Brain pericyte (primary cell): ENCODE measurements at regions not wholly inside any gene's neighbourhood (a gene's known extent, or its start where the extent isn't known, plus 50 kb on each side); places are given as distances from the start of the nearest gene placed in this dataset.
"Not testable (repeated sequence)": the region's sequence is repeated elsewhere in the genome, so short reads cannot be mapped to it uniquely, and the experiment has no call there.

ENCODE experiments used
- DNase-seq: peaks from one replicate; pipeline ENCODE4 v3.0.0-alpha.2; 2012; ENCODE audit warnings: low read depth, low spot score

DNA sequence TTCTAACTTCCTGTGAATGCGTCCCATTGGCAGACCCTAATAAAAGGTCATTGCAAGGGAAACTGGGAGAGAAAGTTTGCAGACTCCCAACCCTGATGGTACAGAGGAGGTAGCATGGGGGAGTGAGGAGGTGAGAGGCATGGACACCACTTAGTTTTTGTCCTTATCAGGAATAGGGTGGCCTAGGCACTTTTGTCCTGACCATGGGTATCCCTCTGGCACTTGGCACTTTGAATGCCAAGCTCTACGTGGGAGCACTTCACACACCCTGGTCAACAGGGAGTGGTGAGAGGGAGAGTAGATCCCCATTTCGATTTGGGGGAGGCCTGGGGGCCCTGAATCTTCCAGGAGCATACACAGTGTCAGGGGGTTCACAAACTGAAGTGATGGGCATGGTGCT lies 75.6 kb upstream of the SH3PXD2B start:
- no peak for DNase-seq

GRCh38 chr5:172528440-172528839 lies 74.1 kb upstream of the SH3PXD2B start:
- no peak for DNase-seq

- DNase-seq = no peak
These were observed 73.2 kb upstream of the SH3PXD2B start for GRCh38 chr5:172527559-172527958.

DNA sequence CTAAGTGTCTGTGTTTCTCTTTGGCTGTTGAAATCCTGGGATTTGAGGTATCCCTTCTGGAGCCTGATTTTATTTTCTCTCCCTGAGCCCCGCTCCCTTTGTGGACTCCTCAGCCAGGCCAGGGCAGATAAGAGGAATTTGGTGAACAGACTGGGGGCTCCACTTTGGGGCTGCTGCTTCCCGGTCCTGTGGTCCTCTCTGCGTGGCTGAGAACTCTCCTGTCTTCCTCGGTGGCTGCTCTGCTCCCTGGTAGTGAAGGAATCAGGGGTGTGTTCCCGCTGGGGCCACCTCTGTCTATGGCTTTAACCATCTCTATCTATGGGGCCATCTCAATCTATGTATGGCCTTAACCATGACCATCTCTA lies 71.7 kb upstream of the SH3PXD2B start:
- no peak for DNase-seq

- DNase-seq = no peak
These were observed 71.1 kb upstream of the SH3PXD2B start for GRCh38 chr5:172525307-172525995.

GRCh38 chr5:172524573-172525021 lies 70.3 kb upstream of the SH3PXD2B start:
- DNase-seq = no peak

DNA sequence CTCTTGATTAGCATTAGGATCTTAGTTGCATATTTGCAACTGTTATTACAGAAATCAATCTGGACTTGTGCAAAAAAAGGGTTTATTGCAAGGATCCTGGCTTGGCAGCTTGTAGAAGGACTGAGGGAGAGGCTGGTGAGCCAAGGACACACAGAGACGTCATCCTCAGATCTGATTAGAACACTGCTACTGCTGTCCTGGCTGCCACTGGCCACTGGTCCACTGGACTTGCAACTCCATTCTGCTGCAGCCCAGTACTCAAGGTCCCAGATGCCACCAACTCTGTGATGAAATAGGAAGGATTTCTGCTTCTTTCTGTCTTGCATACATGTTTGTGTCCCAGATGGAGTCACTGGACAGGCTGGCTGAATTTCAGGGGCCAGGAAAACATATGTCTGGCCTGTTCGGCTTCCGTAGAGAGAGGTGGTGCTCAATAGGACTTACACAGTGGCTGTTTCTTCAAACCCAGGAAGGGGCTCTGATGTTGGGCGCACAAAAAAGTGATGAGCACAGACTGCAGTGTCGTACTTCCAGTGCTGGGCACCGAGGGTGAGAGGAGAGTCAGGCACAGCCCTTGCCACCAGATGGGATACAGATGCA lies 68.9 kb upstream of the SH3PXD2B start:
- DNase-seq = no peak

DNA sequence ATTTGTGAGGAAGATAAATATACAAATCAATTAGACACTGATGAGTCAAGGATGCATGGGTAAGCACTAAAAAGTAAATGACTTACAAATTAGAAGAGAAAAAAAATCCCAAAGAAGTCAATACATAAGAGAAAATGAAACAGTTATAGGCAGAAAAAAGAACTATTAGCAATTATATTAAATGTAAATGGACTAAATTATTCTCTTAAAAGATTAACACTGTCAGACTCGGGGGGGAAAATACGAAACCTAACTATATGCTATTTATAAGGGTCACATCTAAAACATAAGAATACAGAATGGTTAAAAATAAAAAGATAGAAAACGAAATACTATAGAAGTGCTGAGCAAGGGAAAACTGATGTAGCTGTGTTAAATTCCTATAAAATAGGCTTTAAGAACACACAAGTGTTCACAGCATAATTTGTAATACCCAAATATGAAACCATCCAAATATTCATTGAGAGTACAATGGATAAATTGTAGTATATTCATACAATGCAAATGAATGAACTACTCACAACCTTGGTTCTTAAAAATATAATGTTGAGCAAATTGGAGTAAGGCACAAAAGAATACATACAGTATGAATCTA lies 67.1 kb upstream of the SH3PXD2B start:
- no peak for DNase-seq

DNA sequence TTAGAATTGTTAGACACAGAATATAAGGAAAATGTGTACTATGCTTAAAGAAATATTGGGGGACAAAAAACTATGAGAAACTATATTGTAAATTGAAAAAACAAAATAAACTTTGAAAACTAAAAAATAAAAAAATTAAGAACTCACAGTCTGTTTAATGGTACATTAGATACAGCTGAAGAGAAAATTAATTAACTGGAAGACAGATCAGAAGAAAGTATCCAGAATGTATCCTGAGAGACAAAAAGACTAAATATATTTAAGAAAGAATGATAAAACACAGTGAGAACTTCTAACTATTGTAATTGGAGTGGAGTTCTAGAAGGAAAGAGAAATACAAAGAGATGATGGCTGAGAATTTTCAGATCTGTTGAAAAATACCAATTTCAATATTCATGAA lies 57.6 kb upstream of the SH3PXD2B start:
- DNase-seq = no peak

DNA sequence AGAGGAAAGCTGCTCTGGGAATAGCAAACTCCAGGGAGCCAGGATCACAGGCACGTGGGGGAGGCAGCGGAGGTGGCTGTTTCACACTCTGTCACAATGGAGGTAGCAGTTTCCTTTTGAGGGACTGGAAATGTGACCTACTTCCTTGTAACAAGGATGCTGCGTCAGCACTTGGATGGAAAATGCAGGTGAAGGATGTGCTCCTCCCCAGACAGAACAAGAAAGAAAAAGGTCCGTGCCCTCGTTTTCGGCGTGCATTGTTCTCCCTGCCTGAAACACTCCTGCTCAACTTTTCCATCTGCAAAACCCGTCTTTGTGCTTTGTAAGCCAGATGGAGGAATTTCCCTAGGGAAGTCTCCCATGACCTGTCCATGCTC lies 55.1 kb upstream of the SH3PXD2B start:
- DNase-seq = no peak

DNA sequence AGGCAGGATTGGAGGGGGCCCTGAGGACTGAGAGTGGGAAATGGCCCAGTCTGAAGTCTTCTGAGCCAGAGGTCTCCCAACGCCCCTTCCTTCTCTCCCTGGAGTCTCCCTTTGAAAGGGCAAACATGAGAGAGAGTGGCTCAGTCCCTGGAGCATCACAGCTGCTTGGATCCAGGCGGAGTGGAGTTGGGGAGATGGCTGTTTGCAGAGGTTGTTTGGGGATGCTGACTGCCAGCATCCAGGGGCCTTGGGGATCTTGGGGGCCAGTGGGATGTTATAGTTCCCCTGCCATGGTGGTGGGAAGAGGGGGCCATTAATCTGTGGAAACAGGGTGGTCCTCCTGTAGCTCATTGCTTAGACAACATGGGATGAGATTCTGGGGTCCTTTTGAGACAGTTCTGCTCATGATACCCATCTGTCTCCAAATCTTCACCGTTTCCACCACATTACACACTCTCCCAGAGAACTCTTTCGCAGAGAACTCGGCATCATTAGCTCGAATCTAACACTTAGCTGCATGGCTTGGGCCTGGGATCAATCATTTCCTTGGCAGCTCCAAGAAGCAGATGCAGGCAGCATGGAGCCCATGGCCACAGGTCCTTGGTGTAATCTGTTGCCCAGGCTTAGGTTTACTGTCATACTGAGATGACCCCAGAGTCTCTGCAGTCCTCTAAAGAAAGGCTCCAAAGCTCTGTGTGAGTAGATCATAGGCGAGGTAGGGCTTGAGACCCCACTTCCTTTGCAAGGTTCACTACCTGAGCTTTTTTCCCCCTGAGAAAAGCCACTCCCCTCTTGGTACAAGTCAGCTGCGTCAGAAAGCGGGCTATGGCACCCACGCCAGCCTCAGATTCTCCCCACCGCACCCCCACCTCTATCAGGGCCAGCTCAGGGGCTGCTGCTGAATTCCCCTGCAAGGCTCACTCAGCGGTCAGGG lies 54.4 kb upstream of the SH3PXD2B start:
- DNase-seq = no peak

DNA sequence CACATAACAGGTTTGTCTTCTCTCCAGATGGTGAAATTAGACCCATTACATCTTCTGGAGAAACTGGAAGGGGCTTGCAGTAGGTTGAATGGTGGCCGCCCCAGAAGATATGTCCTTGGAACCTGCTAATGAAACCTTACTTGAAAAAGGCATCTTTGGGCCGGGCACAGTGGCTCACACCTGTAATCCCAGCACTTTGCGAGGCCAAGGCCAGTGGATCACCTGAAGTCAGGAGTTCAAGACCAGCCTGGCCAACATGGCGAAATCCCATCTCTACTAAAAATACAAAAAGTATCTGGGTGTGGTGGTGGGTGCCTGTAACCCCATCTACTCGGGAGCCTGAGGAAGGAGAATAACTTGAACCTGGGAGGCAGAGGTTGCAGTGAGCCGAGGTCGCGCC lies 53.2 kb upstream of the SH3PXD2B start:
- DNase-seq = not testable (repeated sequence)

- no peak for DNase-seq
These were observed 52.6 kb upstream of the SH3PXD2B start for GRCh38 chr5:172506921-172507320.

GRCh38 chr5:172506251-172506650 lies 51.9 kb upstream of the SH3PXD2B start:
- DNase-seq = no peak

DNA sequence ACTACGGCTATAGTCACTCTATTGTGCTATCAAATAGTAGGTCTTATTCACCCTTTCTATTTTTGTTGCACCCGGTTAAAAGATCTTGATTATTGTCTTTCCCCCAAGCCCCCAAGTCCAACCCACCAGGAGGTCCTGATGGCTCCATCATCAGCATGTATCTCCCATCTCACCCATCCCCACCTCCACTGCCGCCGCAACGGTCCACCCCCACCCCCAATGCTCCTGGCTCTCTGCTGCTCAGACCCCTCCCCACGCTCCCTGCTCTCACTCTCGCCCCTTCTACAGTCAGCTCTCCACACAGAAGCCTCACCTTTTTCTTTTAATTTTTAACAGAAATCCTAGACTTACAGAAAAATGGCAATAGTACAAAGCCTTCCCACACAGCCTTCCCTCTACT lies 51.5 kb upstream of the SH3PXD2B start:
- no peak for DNase-seq

- no peak for DNase-seq
These were observed 51.1 kb upstream of the SH3PXD2B start for GRCh38 chr5:172505403-172505759.

DNA sequence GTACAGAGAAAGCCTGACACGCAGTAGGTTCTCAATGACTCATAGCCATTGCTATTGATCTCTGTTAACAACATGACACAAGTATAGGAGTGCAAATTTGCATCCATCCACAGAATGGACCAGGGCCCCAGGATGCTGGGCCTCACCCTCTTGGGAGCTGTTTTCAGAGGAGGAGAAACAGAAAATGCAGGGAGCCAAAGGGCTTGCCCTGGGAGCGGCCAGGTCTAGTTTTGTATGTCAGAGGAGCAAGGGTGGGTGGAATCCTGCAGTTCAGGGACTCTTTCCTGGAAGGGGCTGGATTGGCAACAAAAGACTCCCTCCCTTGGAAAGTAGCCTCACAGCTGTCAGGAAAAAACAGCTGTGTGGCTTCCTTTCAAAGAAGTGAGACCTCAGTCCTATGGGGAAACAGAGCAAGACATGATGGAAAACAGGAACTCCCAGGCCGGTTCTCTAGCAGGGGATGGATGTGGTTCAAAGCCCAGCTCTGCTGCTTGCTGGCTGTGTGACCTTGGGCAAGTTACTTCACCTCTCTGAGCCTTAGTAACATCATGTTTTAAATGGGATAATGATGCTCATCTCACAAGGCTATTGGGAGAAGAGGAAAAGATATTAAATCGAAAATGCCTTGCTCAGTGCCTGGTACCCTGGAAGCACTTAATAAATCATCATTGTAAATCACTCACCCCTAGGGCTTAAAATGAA lies 50.5 kb upstream of the SH3PXD2B start:
- no peak for DNase-seq

DNA sequence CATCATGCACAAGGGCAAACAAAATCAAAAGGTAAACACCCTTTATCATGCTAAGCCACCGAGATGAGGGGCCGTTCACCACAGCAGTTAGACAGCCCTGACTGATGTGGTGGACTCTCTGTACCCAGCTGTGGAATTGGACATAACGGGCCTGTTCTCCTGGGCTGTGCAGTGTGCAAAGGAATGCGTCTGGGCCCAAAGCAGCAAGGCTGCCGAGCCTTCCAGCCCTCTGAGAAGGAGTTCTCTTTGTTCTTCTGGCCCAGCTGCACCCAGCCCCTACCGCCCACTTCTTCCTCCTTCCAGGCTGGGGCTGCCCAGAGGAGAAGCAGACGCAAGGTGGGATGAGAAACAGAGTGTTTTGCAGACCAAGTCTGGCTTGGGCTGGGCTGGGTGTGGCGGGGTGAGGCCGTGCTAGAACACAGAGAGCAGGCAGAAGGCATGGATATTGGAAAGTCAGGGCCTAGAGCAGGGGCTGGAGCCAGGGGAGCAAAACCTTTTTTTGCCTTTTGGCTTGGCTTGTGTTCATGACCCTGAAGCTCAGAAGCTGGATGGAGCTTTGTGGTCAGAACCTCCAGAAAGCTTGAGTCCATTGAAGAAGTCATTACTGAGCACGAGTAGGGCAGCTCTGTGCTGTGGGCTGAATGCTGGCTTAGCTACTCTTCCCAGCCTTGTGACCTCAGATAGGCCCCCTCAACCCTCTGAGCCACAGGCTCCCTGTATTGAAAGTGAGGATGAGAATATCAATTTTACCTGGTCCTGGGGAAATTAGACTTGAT lies 49.8 kb upstream of the SH3PXD2B start:
- DNase-seq = no peak
